Activated effector memory CD4-positive, alpha-beta T cell treated with anti-CD3 and anti-CD28 coated beads, Interleukin-2, amount 50 U/mL, for 16 hours (primary cell): ENCODE measurements at regions not wholly inside any gene's neighbourhood (a gene's known extent, or its start where the extent isn't known, plus 50 kb on each side); places are given as distances from the start of the nearest gene placed in this dataset.

Experiments
- DNase-seq: peaks from one replicate; pipeline ENCODE4 v3.0.0-alpha.2; 2020

GRCh38 chr13:104321756-104322155, 1255.5 kb upstream of the SLC10A2 start:
- DNase-seq: no peak

GRCh38 chr13:104320446-104320845, 1254.2 kb upstream of the SLC10A2 start:
- no peak for DNase-seq

GRCh38 chr13:104318121-104318520, 1251.9 kb upstream of the SLC10A2 start:
- no peak for DNase-seq

GRCh38 chr13:104315606-104316005, 1249.4 kb upstream of the SLC10A2 start:
- DNase-seq: no peak

GRCh38 chr13:104314926-104315535, 1248.8 kb upstream of the SLC10A2 start:
- no peak for DNase-seq

- DNase-seq: no peak
These were observed 1248.1 kb upstream of the SLC10A2 start for GRCh38 chr13:104314321-104314720.

- DNase-seq: no peak
These were observed 1244.6 kb upstream of the SLC10A2 start for GRCh38 chr13:104310861-104311260.

- no peak for DNase-seq
These were observed 1243.2 kb upstream of the SLC10A2 start for GRCh38 chr13:104309431-104309830.

- no peak for DNase-seq
These were observed 1235.2 kb upstream of the SLC10A2 start for GRCh38 chr13:104301171-104301975.

- DNase-seq: no peak
These were observed 1230.9 kb upstream of the SLC10A2 start for GRCh38 chr13:104297075-104297474.

- DNase-seq: no peak
These were observed 1230.1 kb upstream of the SLC10A2 start for GRCh38 chr13:104296286-104296685.

- no peak for DNase-seq
These were observed 1229.3 kb upstream of the SLC10A2 start for GRCh38 chr13:104295537-104295936.

- no peak for DNase-seq
These were observed 1223.2 kb upstream of the SLC10A2 start for GRCh38 chr13:104289400-104289799.

GRCh38 chr13:104288496-104288895, 1222.3 kb upstream of the SLC10A2 start:
- DNase-seq: no peak

- no peak for DNase-seq
These were observed 1220.5 kb upstream of the SLC10A2 start for GRCh38 chr13:104286566-104287290.

GRCh38 chr13:104281910-104282309, 1215.7 kb upstream of the SLC10A2 start:
- no peak for DNase-seq

GRCh38 chr13:104270731-104271130, 1204.5 kb upstream of the SLC10A2 start:
- DNase-seq: no peak

- DNase-seq: no peak
These were observed 1201.1 kb upstream of the SLC10A2 start for GRCh38 chr13:104267206-104267811.

GRCh38 chr13:104256701-104257100, 1190.5 kb upstream of the SLC10A2 start:
- DNase-seq: no peak

- no peak for DNase-seq
These were observed 1187.0 kb upstream of the SLC10A2 start for GRCh38 chr13:104253063-104253680.

GRCh38 chr13:104251931-104252330, 1185.7 kb upstream of the SLC10A2 start:
- DNase-seq: no peak

- DNase-seq: no peak
These were observed 1180.7 kb upstream of the SLC10A2 start for GRCh38 chr13:104246955-104247354.

- DNase-seq: no peak
These were observed 1140.3 kb upstream of the SLC10A2 start for GRCh38 chr13:104206450-104207044.
